CD14-positive monocyte (primary cell): ENCODE measurements at regions not wholly inside any gene's neighbourhood (a gene's known extent, or its start where the extent isn't known, plus 50 kb on each side); places are given as distances from the start of the nearest gene placed in this dataset.

ENCODE experiments used
- DNase-seq, 3 donors: peaks; one replicate each; pipeline ENCODE4 v3.0.0-alpha.2; 2011 to 2022
- H2AFZ ChIP-seq: 2 replicates; pipeline ENCODE4 v1.6.0; 2012; ENCODE audit warnings: mild to moderate bottlenecking, low read depth, low read length, inconsistent platforms; ENCODE audit not compliant: insufficient read depth, poor library complexity, severe bottlenecking
- H3K27ac ChIP-seq, 2 donors: 1 replicate in 1 of 2; 2 replicates in 1 of 2; pipeline ENCODE4 v1.5.1; 2012 to 2013; ENCODE audit warnings: low read length in 2 of 2, control low read depth in 1 of 2, inconsistent platforms in 1 of 2, low read depth in 1 of 2, mild to moderate bottlenecking in 1 of 2
- H3K27me3 ChIP-seq, 2 donors: one replicate each; pipeline versions ENCODE4 v1.6.0 to v1.6.1; 2011 to 2013; ENCODE audit warnings: low read length in 2 of 2; ENCODE audit not compliant: control insufficient read depth in 2 of 2, insufficient read depth in 2 of 2
- H3K36me3 ChIP-seq, 2 donors: replicated peaks in 1 of 2; 1 replicate in 1 of 2; 2 replicates in 1 of 2; pipeline versions ENCODE4 v1.5.1 to v1.6.1; 2012 to 2013; ENCODE audit warnings: low read length in 2 of 2, control low read depth in 1 of 2, inconsistent platforms in 1 of 2, mild to moderate bottlenecking in 1 of 2; ENCODE audit not compliant: insufficient read depth in 2 of 2, control insufficient read depth in 1 of 2
- H3K4me1 ChIP-seq, 2 donors: 1 replicate in 1 of 2; 2 replicates in 1 of 2; pipeline versions ENCODE4 v1.5.1 to v1.6.1; 2012 to 2013; ENCODE audit warnings: low read length in 2 of 2, control low read depth in 1 of 2, inconsistent platforms in 1 of 2, mild to moderate bottlenecking in 1 of 2, moderate library complexity in 1 of 2; ENCODE audit not compliant: insufficient read depth in 2 of 2, control insufficient read depth in 1 of 2
- H3K4me2 ChIP-seq: replicated peaks from 2 replicates; pipeline ENCODE3; 2012; ENCODE audit warnings: low read length, moderate library complexity, mild to moderate bottlenecking; ENCODE audit not compliant: poor library complexity, severe bottlenecking; ENCODE audit errors: extremely low read depth
- H3K4me3 ChIP-seq, 3 experiments: fragments of 200-600 bp in 1 of 3; sonication (generic) in 1 of 3; replicated peaks in 1 of 3; 1 replicate in 2 of 3; 2 replicates in 1 of 3; pipeline ENCODE4 v1.5.1; 2011 to 2013; ENCODE audit warnings: low read length in 3 of 3, mild to moderate bottlenecking in 3 of 3, control low read depth in 2 of 3, low read depth in 2 of 3, inconsistent platforms in 1 of 3, moderate library complexity in 1 of 3
- H3K79me2 ChIP-seq: 2 replicates; pipeline ENCODE4 v1.6.0; 2012; ENCODE audit warnings: mild to moderate bottlenecking, control low read depth, inconsistent platforms, low read length, moderate library complexity; ENCODE audit not compliant: insufficient read depth
- H3K9ac ChIP-seq: 2 replicates; pipeline ENCODE4 v1.6.0; 2017; ENCODE audit warnings: low read length, mild to moderate bottlenecking; ENCODE audit not compliant: insufficient read depth, poor library complexity, severe bottlenecking
- H3K9me3 ChIP-seq, 2 donors: replicated peaks in 1 of 2; 1 replicate in 1 of 2; 2 replicates in 1 of 2; pipeline versions ENCODE4 v1.5.1 to v1.6.1; 2012 to 2013; ENCODE audit warnings: low read length in 2 of 2, control low read depth in 1 of 2; ENCODE audit not compliant: control insufficient read depth in 1 of 2, insufficient read depth in 1 of 2
- H4K20me1 ChIP-seq: 2 replicates; pipeline ENCODE4 v1.6.0; 2012; ENCODE audit warnings: mild to moderate bottlenecking, low read length, control low read depth, moderate library complexity; ENCODE audit not compliant: insufficient read depth
- H3K27ac Mint-ChIP-seq, 7 donors: one replicate each; pipeline ENCODE4 v1.8.0; 2020; ENCODE audit warnings: mild to moderate bottlenecking in 7 of 7, mixed read lengths in 7 of 7, moderate library complexity in 6 of 7, inconsistent platforms in 2 of 7
- H3K27me3 Mint-ChIP-seq, 3 donors: one replicate each; pipeline ENCODE4 v1.8.0; 2021 to 2022; ENCODE audit warnings: low read depth in 3 of 3, mild to moderate bottlenecking in 3 of 3, mixed read lengths in 3 of 3, moderate library complexity in 3 of 3, inconsistent platforms in 1 of 3
- H3K36me3 Mint-ChIP-seq, 2 donors: one replicate each; pipeline ENCODE4 v1.8.0; 2020; ENCODE audit warnings: mixed read lengths in 2 of 2, inconsistent platforms in 1 of 2, mild to moderate bottlenecking in 1 of 2
- H3K4me1 Mint-ChIP-seq: one replicate; pipeline ENCODE4 v1.8.0; 2020; ENCODE audit warnings: mild to moderate bottlenecking, mixed read lengths
- H3K4me3 Mint-ChIP-seq, 2 donors: one replicate each; pipeline ENCODE4 v1.8.0; 2020; ENCODE audit warnings: mild to moderate bottlenecking in 2 of 2, mixed read lengths in 2 of 2, moderate library complexity in 1 of 2
- H3K9me3 Mint-ChIP-seq, 7 donors: one replicate each; pipeline ENCODE4 v1.8.0; 2020 to 2022; ENCODE audit warnings: mixed read lengths in 7 of 7, mild to moderate bottlenecking in 6 of 7, moderate library complexity in 6 of 7, inconsistent platforms in 2 of 7
- WGBS: methylation state at CpG from one replicate; pipeline ENCODE4 v1.1.5; 2013; ENCODE audit warnings: missing lambda C conversion rate; ENCODE audit not compliant: insufficient coverage; 5-methylcytosine and 5-hydroxymethylcytosine counted together
- intact Hi-C, 2 donors: fragments of 100-400 bp; cut with micrococcal nuclease; formaldehyde crosslinking; loops; one replicate each; pipeline versions ENCODE4 v1.15.0 to v1.15.1; 2023
- TF ChIP-seq, protein P1 (sequence below): fragments of 200-600 bp; IDR thresholded peaks from one replicate; pipeline ENCODE4 v1.8.0; 2022; ENCODE audit warnings: antibody characterized with exemption, mild to moderate bottlenecking

DNA sequence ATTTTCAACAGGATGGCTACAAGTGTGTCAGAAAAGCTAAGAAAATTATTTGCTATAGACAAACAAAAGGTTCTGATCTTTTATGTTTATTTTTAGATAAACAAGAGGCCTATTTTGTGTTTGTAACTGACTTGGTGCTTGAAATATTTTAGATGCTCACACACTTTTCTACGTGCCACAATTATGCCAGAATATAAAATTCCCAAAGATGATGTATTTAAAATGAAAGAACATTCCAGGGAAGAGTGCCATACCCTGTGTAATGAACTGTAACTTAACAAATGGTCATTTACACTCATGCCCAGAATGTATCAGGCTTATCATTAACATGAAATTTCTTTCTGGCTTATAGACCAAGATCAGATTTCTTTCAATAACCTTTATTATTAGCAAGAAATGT, 144.9 kb upstream of the MTPN start:
- TF ChIP-seq, protein P1, sequence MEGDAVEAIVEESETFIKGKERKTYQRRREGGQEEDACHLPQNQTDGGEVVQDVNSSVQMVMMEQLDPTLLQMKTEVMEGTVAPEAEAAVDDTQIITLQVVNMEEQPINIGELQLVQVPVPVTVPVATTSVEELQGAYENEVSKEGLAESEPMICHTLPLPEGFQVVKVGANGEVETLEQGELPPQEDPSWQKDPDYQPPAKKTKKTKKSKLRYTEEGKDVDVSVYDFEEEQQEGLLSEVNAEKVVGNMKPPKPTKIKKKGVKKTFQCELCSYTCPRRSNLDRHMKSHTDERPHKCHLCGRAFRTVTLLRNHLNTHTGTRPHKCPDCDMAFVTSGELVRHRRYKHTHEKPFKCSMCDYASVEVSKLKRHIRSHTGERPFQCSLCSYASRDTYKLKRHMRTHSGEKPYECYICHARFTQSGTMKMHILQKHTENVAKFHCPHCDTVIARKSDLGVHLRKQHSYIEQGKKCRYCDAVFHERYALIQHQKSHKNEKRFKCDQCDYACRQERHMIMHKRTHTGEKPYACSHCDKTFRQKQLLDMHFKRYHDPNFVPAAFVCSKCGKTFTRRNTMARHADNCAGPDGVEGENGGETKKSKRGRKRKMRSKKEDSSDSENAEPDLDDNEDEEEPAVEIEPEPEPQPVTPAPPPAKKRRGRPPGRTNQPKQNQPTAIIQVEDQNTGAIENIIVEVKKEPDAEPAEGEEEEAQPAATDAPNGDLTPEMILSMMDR = no peak
- no peak overlapping the region for H3K4me3 ChIP-seq
- no peaks in the 10 kb centered on the region for H3K4me1 ChIP-seq
- Mint-ChIP-seq H3K36me3 (no peaks in the 10 kb centered on the region), H3K4me3 (no peak overlapping the region), H3K27me3 (peaks cover 0 to 2% (median 1%) of the 10 kb centered on the region in 3 donors), H3K27ac (no peak overlapping the region), H3K9me3 (peaks cover 0 to 5% (median 2%) of the 10 kb centered on the region in 7 donors), H3K4me1 (no peaks in the 10 kb centered on the region)
- no peak for DNase-seq
- H3K36me3 ChIP-seq = no peaks in the 10 kb centered on the region
- no peaks in the 10 kb centered on the region for H3K27me3 ChIP-seq
- intact Hi-C loops = no loop called here
- no peak overlapping the region for H3K9ac ChIP-seq
- WGBS = no CpG with 5 or more reads among the region's 1 CpG
- no peaks in the 10 kb centered on the region for H3K9me3 ChIP-seq
- H3K4me2 ChIP-seq = no peak overlapping the region
- no peak overlapping the region for H3K27ac ChIP-seq
- H2AFZ ChIP-seq = no peak overlapping the region
- H4K20me1 ChIP-seq = no peaks in the 10 kb centered on the region
- no peaks in the 10 kb centered on the region for H3K79me2 ChIP-seq

DNA sequence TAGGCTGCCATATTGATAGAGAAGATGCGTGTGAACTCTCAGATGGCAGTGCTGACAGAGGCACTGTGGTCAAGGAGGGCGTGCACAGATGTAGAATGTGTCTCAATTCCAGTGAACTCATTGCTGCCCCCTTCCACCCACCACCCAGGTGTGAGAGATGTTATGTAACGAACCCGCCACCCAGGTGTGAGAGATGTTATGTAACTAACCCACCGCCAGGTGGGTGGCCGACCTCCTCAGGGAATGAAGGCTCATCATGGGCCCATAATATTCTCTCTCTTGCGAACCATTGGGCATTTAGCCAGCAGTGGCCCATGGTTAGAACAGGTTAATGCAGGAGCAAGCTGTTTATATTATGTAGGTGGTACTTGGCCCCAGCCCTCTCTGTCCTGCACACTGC, 140.4 kb upstream of the MTPN start:
- no peaks in the 10 kb centered on the region for H3K4me1 ChIP-seq
- H3K9ac ChIP-seq = no peak overlapping the region
- H3K4me1 Mint-ChIP-seq = no peaks in the 10 kb centered on the region
- intact Hi-C loops = no loop called here
- H3K4me3 Mint-ChIP-seq = no peak overlapping the region
- H3K79me2 ChIP-seq = no peaks in the 10 kb centered on the region
- no peak for DNase-seq
- peaks cover 0 to 2% (median 0%) of the 10 kb centered on the region in 7 donors for H3K9me3 Mint-ChIP-seq
- no peak overlapping the region for H3K27ac ChIP-seq
- TF ChIP-seq, protein P1 = no peak
- no peak overlapping the region for H3K4me3 ChIP-seq
- H3K27me3 ChIP-seq = no peaks in the 10 kb centered on the region
- no peak overlapping the region for H3K27ac Mint-ChIP-seq
- 100% methylated on average over 1 of the region's 7 CpGs for WGBS
- no peaks in the 10 kb centered on the region for H3K36me3 Mint-ChIP-seq
- no peaks in the 10 kb centered on the region for H4K20me1 ChIP-seq
- no peaks in the 10 kb centered on the region for H3K27me3 Mint-ChIP-seq
- no peak overlapping the region for H3K4me2 ChIP-seq
- H3K9me3 ChIP-seq = no peaks in the 10 kb centered on the region
- H3K36me3 ChIP-seq = no peaks in the 10 kb centered on the region
- no peak overlapping the region for H2AFZ ChIP-seq
